Activated CD8-positive, alpha-beta T cell treated with anti-CD3 and anti-CD28 coated beads for 36 hours (primary cell): ENCODE measurements at regions not wholly inside any gene's neighbourhood (a gene's known extent, or its start where the extent isn't known, plus 50 kb on each side); places are given as distances from the start of the nearest gene placed in this dataset.

Source experiments
- ATAC-seq: fragments of 200-7000 bp; cut with Tn5 transposase; one replicate; pipeline ENCODE4 v1.10.0; 2021; ENCODE audit warnings: mild to moderate bottlenecking, moderate library complexity
- CTCF ChIA-PET: fragments of 350-600 bp; sonication (Branson Sonifier 250); formaldehyde crosslinking; loops from one replicate; lab custom pipeline; 2021; ENCODE audit warnings: antibody characterized with exemption; lab: Charles Lee
- POLR2A ChIA-PET: fragments of 350-600 bp; sonication (Branson Sonifier 250); formaldehyde crosslinking; loops from one replicate; lab custom pipeline; 2021; ENCODE audit warnings: antibody characterized with exemption; lab: Charles Lee
- DNase-seq: peaks from one replicate; pipeline ENCODE4 v3.0.0-alpha.2; 2020
- H3K27ac Mint-ChIP-seq: one replicate; pipeline ENCODE4 v1.8.0; 2021; ENCODE audit warnings: mild to moderate bottlenecking, mixed read lengths
- H3K27me3 Mint-ChIP-seq: one replicate; pipeline ENCODE4 v1.8.0; 2021; ENCODE audit warnings: mixed read lengths
- H3K36me3 Mint-ChIP-seq: one replicate; pipeline ENCODE4 v1.8.0; 2021; ENCODE audit warnings: low read depth, mixed read lengths
- H3K4me1 Mint-ChIP-seq: one replicate; pipeline ENCODE4 v1.8.0; 2021; ENCODE audit warnings: low read depth, mixed read lengths
- H3K4me3 Mint-ChIP-seq: one replicate; pipeline ENCODE4 v1.8.0; 2021; ENCODE audit warnings: mild to moderate bottlenecking, moderate library complexity, mixed read lengths
- H3K9me3 Mint-ChIP-seq: one replicate; pipeline ENCODE4 v1.8.0; 2021; ENCODE audit warnings: mixed read lengths
- intact Hi-C: fragments of 100-400 bp; cut with micrococcal nuclease; formaldehyde crosslinking; loops from one replicate; pipeline ENCODE4 v1.10.0; 2022
- TF ChIP-seq, protein P1 (sequence below): fragments of 200-600 bp; IDR thresholded peaks from one replicate; pipeline ENCODE4 v1.8.0; 2022; ENCODE audit warnings: antibody characterized with exemption, mild to moderate bottlenecking

GRCh38 chr2:217016796-217017419 is 157.0 kb upstream of the TNP1 start:
- no peaks in the 10 kb centered on the region for H3K36me3 Mint-ChIP-seq
- no peaks in the 10 kb centered on the region for H3K4me1 Mint-ChIP-seq
- no peak overlapping the region for H3K27ac Mint-ChIP-seq
- POLR2A ChIA-PET, result no interaction called here
- intact Hi-C loops, result no loop called here
- TF ChIP-seq, protein P1, sequence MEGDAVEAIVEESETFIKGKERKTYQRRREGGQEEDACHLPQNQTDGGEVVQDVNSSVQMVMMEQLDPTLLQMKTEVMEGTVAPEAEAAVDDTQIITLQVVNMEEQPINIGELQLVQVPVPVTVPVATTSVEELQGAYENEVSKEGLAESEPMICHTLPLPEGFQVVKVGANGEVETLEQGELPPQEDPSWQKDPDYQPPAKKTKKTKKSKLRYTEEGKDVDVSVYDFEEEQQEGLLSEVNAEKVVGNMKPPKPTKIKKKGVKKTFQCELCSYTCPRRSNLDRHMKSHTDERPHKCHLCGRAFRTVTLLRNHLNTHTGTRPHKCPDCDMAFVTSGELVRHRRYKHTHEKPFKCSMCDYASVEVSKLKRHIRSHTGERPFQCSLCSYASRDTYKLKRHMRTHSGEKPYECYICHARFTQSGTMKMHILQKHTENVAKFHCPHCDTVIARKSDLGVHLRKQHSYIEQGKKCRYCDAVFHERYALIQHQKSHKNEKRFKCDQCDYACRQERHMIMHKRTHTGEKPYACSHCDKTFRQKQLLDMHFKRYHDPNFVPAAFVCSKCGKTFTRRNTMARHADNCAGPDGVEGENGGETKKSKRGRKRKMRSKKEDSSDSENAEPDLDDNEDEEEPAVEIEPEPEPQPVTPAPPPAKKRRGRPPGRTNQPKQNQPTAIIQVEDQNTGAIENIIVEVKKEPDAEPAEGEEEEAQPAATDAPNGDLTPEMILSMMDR, result no peak
- DNase-seq (no peak), ATAC-seq (no peak)
- H3K9me3 Mint-ChIP-seq, result peaks cover 2% of the 10 kb centered on the region
- H3K4me3 Mint-ChIP-seq, result no peak overlapping the region
- CTCF ChIA-PET, result no interaction called here
- H3K27me3 Mint-ChIP-seq, result peaks cover 25% of the 10 kb centered on the region

DNA sequence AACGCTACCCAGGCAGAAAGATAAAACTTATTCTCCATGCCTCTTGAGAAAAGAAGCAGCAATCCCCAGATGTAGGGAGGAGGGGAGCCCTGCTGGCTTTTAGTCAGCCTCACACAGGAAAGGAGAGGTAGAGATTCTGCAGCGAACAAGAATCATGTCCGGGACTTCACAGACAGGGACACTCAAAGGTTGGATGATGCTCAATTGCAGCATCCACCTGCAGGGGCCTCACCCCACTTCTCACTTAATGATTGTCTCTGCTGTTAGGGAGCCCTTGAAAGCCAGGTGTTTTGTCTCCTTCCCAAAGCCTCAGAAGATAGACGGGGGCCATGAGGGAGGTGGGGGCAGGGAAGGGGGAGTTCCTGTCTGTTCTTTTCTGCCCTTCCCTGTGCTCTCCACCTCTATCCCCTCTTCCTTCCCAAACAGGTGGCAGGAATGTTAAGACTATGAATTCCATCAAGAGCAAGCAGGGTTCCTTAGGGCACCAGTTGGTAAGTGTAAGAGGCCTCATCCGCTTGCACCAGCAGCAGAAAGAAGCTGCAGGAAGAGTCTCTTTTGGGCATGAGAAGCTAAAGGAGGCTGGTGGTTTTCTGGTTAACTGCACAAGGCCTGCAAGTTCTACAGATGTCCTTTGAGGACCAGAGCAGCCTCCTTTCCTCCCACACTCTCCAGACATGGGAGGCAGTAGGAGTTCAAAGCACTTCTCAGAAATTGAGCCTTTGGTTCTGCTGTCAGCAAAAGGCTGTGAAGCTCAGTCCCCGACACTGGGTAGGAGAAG is 154.7 kb upstream of the TNP1 start:
- DNase-seq, result no peak
- peaks cover 2% of the 10 kb centered on the region for H3K9me3 Mint-ChIP-seq
- CTCF ChIA-PET, result no interaction called here
- no peaks in the 10 kb centered on the region for H3K4me1 Mint-ChIP-seq
- H3K27ac Mint-ChIP-seq, result no peak overlapping the region
- H3K27me3 Mint-ChIP-seq, result peaks cover 28% of the 10 kb centered on the region
- ATAC-seq, result no peak
- TF ChIP-seq, protein P1, result no peak
- POLR2A ChIA-PET, result no interaction called here
- H3K4me3 Mint-ChIP-seq, result no peak overlapping the region
- intact Hi-C loops, result no loop called here
- H3K36me3 Mint-ChIP-seq, result no peaks in the 10 kb centered on the region

- CTCF ChIA-PET, result no interaction called here
- Mint-ChIP-seq H3K36me3 (no peaks in the 10 kb centered on the region), H3K9me3 (peaks cover 2% of the 10 kb centered on the region), H3K4me3 (no peak overlapping the region), H3K27me3 (peaks cover 31% of the 10 kb centered on the region), H3K27ac (no peak overlapping the region), H3K4me1 (no peaks in the 10 kb centered on the region)
- ATAC-seq, result no peak
- DNase-seq, result no peak
- intact Hi-C loops, result no loop called here
- POLR2A ChIA-PET, result no interaction called here
- TF ChIP-seq, protein P1, result no peak
These were observed 154.1 kb upstream of the TNP1 start for GRCh38 chr2:217013926-217014325.

DNA sequence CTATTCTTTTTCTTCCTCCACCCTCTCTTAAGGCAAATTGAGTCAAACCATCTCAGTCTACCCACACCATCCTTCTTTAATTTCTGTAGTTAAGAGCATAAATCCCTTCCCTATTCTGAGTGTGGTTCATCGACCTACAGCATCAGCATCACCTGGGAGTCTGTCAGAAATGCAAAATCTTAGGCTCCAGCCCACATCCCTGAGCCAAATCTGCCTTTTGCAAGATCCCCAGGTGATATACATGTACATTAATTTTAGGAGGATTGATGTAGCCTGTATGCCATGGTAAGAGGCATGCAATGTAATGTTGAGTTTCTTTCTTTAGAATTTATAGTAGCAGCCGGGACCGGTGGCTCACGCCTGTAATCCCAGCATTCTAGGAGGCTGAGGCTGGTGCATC is 151.7 kb upstream of the TNP1 start:
- intact Hi-C loops, result no loop called here
- Mint-ChIP-seq H3K36me3 (no peaks in the 10 kb centered on the region), H3K27ac (no peak overlapping the region), H3K9me3 (no peaks in the 10 kb centered on the region), H3K4me3 (no peak overlapping the region), H3K27me3 (peaks cover 25% of the 10 kb centered on the region), H3K4me1 (no peaks in the 10 kb centered on the region)
- TF ChIP-seq, protein P1, result no peak
- DNase-seq (no peak), ATAC-seq (no peak)
- ChIA-PET CTCF (interaction anchor here (0.9 kb wide), 1 partner anchor 639 kb away, joined by 3 read pairs; no protein-coding TSS in a partner anchor), POLR2A (no interaction called here)

DNA sequence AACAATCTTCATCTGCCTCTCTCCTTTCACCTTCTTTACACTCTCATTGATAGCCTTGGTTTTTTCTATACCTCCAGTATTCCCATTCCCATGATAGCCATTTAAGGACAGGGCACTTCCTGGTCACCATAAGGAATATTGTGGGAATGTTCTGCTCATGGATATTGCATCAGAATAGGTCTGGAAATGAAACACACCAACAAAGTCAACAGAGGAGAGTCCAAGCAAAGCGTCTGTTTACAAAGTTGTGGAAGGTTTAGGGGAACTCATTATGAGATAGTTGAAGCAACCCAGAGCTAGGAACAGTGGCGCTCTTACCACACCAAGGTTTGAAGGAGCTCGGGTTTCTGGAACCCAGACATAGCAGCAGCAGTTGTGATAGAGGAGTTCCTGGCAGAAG is 150.3 kb upstream of the TNP1 start:
- intact Hi-C loops, result no loop called here
- Mint-ChIP-seq H3K4me1 (no peaks in the 10 kb centered on the region), H3K9me3 (no peaks in the 10 kb centered on the region), H3K27ac (no peak overlapping the region), H3K36me3 (no peaks in the 10 kb centered on the region), H3K4me3 (no peak overlapping the region), H3K27me3 (peaks cover 22% of the 10 kb centered on the region)
- ChIA-PET CTCF (no interaction called here), POLR2A (no interaction called here)
- TF ChIP-seq, protein P1, result no peak
- no peak for DNase-seq
- no peak for ATAC-seq
